ENCODE measurements at regions not wholly inside any gene's neighbourhood (a gene's known extent, or its start where the extent isn't known, plus 50 kb on each side); places are given as distances from the start of the nearest gene placed in this dataset.
A peak's percentile ranks its signal among the peaks of the same experiment; 100 is the strongest.

GRCh38 chr22:48335442-48336139, 1492.1 kb downstream of the BRD1 start:
- Histone ChIP-seq H3K36me3 (ENCODE audit: insufficient read depth) (no peaks in the 10 kb centered on the region), H3K4me1 (ENCODE audit: insufficient read depth) (peaks cover 3% of the 10 kb centered on the region; the same call in 1 of the 2 replicates), H2AFZ (no peak overlapping the region), H3K27ac (ENCODE audit: low read depth) (no peak overlapping the region), H3K4me3 (no peak overlapping the region), H3K79me2 (replicated peaks; ENCODE audit: insufficient read depth) (no peaks in the 10 kb centered on the region), H3K9me2 (ENCODE audit: insufficient read depth) (no peaks in the 10 kb centered on the region), H3K27me3 (ENCODE audit: insufficient read depth) (no peaks in the 10 kb centered on the region), H3K4me2 (no peak overlapping the region), H3F3A (replicated peaks; ENCODE audit: low read depth) (no peaks in the 10 kb centered on the region), H4K20me1 (replicated peaks; ENCODE audit: insufficient read depth) (no peaks in the 10 kb centered on the region)
- H3K36me3 Mint-ChIP-seq (ENCODE audit: low read depth), result no peaks in the 10 kb centered on the region
- DNase-seq (ENCODE audit: low spot score), result no peak
- peak overlapping the region; percentile 62; the same call in 1 of the 2 replicates for H3K27ac Mint-ChIP-seq
- peaks cover 3% of the 10 kb centered on the region for H3K27me3 Mint-ChIP-seq (ENCODE audit: insufficient read depth, low read depth, poor library complexity)
- H3K4me1 Mint-ChIP-seq, result peaks cover 8% of the 10 kb centered on the region
- ATAC-seq, result no peak
- H3K4me3 Mint-ChIP-seq, result no peak overlapping the region
- H3K9me3 Mint-ChIP-seq, result no peaks in the 10 kb centered on the region
- TF ChIP-seq CREB1 (CRISPR knock-in tag; IDR thresholded peaks at IDR 0.05; ENCODE audit: low read depth) (no peak), ZNF462 (CRISPR knock-in tag; IDR thresholded peaks at IDR 0.05) (no peak), EZH2phosphoT487 (IDR thresholded peaks at IDR 0.05; ENCODE audit: unreplicated experiment) (no peak), ETS1 (IDR thresholded peaks at IDR 0.05) (no peak), CTCF (conservative IDR thresholded peaks at IDR 0.05; ENCODE audit: low read depth in 2 of 2) (no peak), POLR2AphosphoS5 (IDR thresholded peaks at IDR 0.05; ENCODE audit: low read depth) (no peak), STAT1 (IDR thresholded peaks at IDR 0.05; ENCODE audit: unreplicated experiment) (no peak), ZNF114 (CRISPR knock-in tag; IDR thresholded peaks at IDR 0.05) (no peak), NANOG (IDR thresholded peaks at IDR 0.05; ENCODE audit: borderline replicate concordance) (no peak), REST (IDR thresholded peaks at IDR 0.05; ENCODE audit: unreplicated experiment) (no peak), JUNB (IDR thresholded peaks at IDR 0.05; ENCODE audit: unreplicated experiment) (no peak), EZH2 (IDR thresholded peaks at IDR 0.05; ENCODE audit: low read depth, unreplicated experiment) (no peak), ZNF331 (CRISPR knock-in tag; IDR thresholded peaks at IDR 0.05; ENCODE audit: low read depth) (no peak)

Data from GM23338 (cell line).